H9 (cell line): ENCODE measurements at regions not wholly inside any gene's neighbourhood (a gene's known extent, or its start where the extent isn't known, plus 50 kb on each side); places are given as distances from the start of the nearest gene placed in this dataset.

Experiments used
- DNase-seq: peaks from one replicate; pipeline ENCODE4 v3.0.0-alpha.2; 2017
- H2AFZ ChIP-seq: one replicate; pipeline ENCODE4 v1.6.1; 2013; ENCODE audit warnings: mild to moderate bottlenecking, low read length, control low read depth, moderate library complexity
- H2AK5ac ChIP-seq: 2 replicates; pipeline ENCODE4 v1.6.1; 2013; ENCODE audit warnings: low read length, control low read depth, mixed read lengths; ENCODE audit not compliant: insufficient read length
- H2BK120ac ChIP-seq: one replicate; pipeline ENCODE4 v1.6.1; 2013; ENCODE audit warnings: low read depth, mild to moderate bottlenecking, low read length, control low read depth, inconsistent platforms; ENCODE audit not compliant: poor library complexity, severe bottlenecking
- H2BK12ac ChIP-seq: 2 replicates; pipeline ENCODE4 v1.6.1; 2013; ENCODE audit warnings: low read length, control low read depth, mixed read lengths, low read depth; ENCODE audit not compliant: insufficient read length
- H2BK15ac ChIP-seq: 2 replicates; pipeline ENCODE4 v1.6.1; 2013; ENCODE audit warnings: low read depth, low read length, control low read depth
- H2BK20ac ChIP-seq: one replicate; pipeline ENCODE4 v1.6.1; 2013; ENCODE audit warnings: low read depth, mild to moderate bottlenecking, low read length, control low read depth, inconsistent platforms; ENCODE audit not compliant: poor library complexity, severe bottlenecking
- H2BK5ac ChIP-seq: 2 replicates; pipeline ENCODE4 v1.6.1; 2013; ENCODE audit warnings: low read length, control low read depth, mixed read lengths; ENCODE audit not compliant: insufficient read length
- H3K14ac ChIP-seq: 2 replicates; pipeline ENCODE4 v1.6.1; 2013; ENCODE audit warnings: low read length, control low read depth; ENCODE audit not compliant: insufficient read depth
- H3K18ac ChIP-seq: 2 replicates; pipeline ENCODE4 v1.6.1; 2013; ENCODE audit warnings: low read depth, mild to moderate bottlenecking, mixed read lengths, low read length, control low read depth; ENCODE audit not compliant: insufficient read length
- H3K23ac ChIP-seq: 2 replicates; pipeline ENCODE4 v1.6.1; 2013; ENCODE audit warnings: low read length, control low read depth, mixed read lengths, low read depth; ENCODE audit not compliant: insufficient read length
- H3K23me2 ChIP-seq: 2 replicates; pipeline ENCODE4 v1.6.1; 2013; ENCODE audit warnings: low read depth, mild to moderate bottlenecking, mixed read lengths, low read length, control low read depth; ENCODE audit not compliant: insufficient read length, poor library complexity, severe bottlenecking
- H3K27ac ChIP-seq: 2 replicates; pipeline ENCODE4 v1.5.1; 2013; ENCODE audit warnings: low read length, control low read depth, mixed read lengths, low read depth; ENCODE audit not compliant: insufficient read length
- H3K27me3 ChIP-seq: 2 replicates; pipeline ENCODE4 v1.6.1; 2013; ENCODE audit warnings: low read length, control low read depth, inconsistent platforms; ENCODE audit not compliant: insufficient read depth
- H3K4ac ChIP-seq: 2 replicates; pipeline ENCODE4 v1.6.1; 2013; ENCODE audit warnings: low read depth, mild to moderate bottlenecking, control low read depth, inconsistent platforms, low read length, moderate library complexity
- H3K4me1 ChIP-seq: 2 replicates; pipeline ENCODE4 v1.6.1; 2013; ENCODE audit warnings: low read length, control low read depth, inconsistent platforms; ENCODE audit not compliant: insufficient read depth
- H3K4me2 ChIP-seq: 2 replicates; pipeline ENCODE4 v1.6.1; 2013; ENCODE audit warnings: low read length, control low read depth, mixed read lengths; ENCODE audit not compliant: insufficient read length, insufficient read depth
- H3K56ac ChIP-seq: 2 replicates; pipeline ENCODE4 v1.6.1; 2013; ENCODE audit warnings: low read depth, mild to moderate bottlenecking, mixed read lengths, low read length, control low read depth; ENCODE audit not compliant: insufficient read length
- H3K79me1 ChIP-seq: 2 replicates; pipeline ENCODE4 v1.6.1; 2013; ENCODE audit warnings: low read depth, mild to moderate bottlenecking, moderate library complexity, low read length, control low read depth, inconsistent platforms; ENCODE audit not compliant: insufficient read depth, poor library complexity, severe bottlenecking
- H3K79me2 ChIP-seq: 2 replicates; pipeline ENCODE4 v1.6.1; 2013; ENCODE audit warnings: low read length, control low read depth, inconsistent platforms; ENCODE audit not compliant: insufficient read depth
- H3K9ac ChIP-seq: 2 replicates; pipeline ENCODE4 v1.6.1; 2013; ENCODE audit warnings: low read length, control low read depth, mixed read lengths; ENCODE audit not compliant: insufficient read length; ENCODE audit errors: extremely low read depth
- H3K9me3 ChIP-seq: one replicate; pipeline ENCODE4 v1.6.1; 2013; ENCODE audit warnings: low read depth, low read length, inconsistent platforms; ENCODE audit not compliant: control insufficient read depth
- H3T11ph ChIP-seq: one replicate; pipeline ENCODE4 v1.6.1; 2013; ENCODE audit warnings: mild to moderate bottlenecking, low read length, control low read depth, inconsistent platforms
- H4K20me1 ChIP-seq: one replicate; pipeline ENCODE4 v1.6.1; 2013; ENCODE audit not compliant: control insufficient read depth, insufficient read length, insufficient read depth
- H4K5ac ChIP-seq: 2 replicates; pipeline ENCODE4 v1.6.1; 2013; ENCODE audit warnings: low read depth, mild to moderate bottlenecking, mixed read lengths, low read length, control low read depth; ENCODE audit not compliant: insufficient read length
- H4K8ac ChIP-seq: replicated peaks from 2 replicates; pipeline ENCODE4 v1.6.1; 2013; ENCODE audit warnings: low read length, control low read depth, mixed read lengths, low read depth; ENCODE audit not compliant: insufficient read length
- H4K91ac ChIP-seq: 2 replicates; pipeline ENCODE4 v1.6.1; 2013; ENCODE audit warnings: low read depth, mild to moderate bottlenecking, moderate library complexity, mixed read lengths, low read length, control low read depth; ENCODE audit not compliant: insufficient read length
- H3K27ac Mint-ChIP-seq, 3 experiments: 2 replicates in 2 of 3; 3 replicates in 1 of 3; pipeline ENCODE4 v1.8.0; 2020 to 2021; ENCODE audit warnings: mixed read lengths in 3 of 3, mild to moderate bottlenecking in 1 of 3, moderate library complexity in 1 of 3
- H3K27me3 Mint-ChIP-seq: 2 replicates; pipeline ENCODE4 v1.8.0; 2021; ENCODE audit warnings: low read depth, mild to moderate bottlenecking, moderate library complexity, mixed read lengths
- H3K36me3 Mint-ChIP-seq, 3 experiments: 2 replicates in 2 of 3; 3 replicates in 1 of 3; pipeline ENCODE4 v1.8.0; 2020 to 2021; ENCODE audit warnings: low read depth in 3 of 3, mixed read lengths in 3 of 3; ENCODE audit not compliant: insufficient read depth in 1 of 3
- H3K4me1 Mint-ChIP-seq, 2 experiments: 2 replicates each; pipeline ENCODE4 v1.8.0; 2020; ENCODE audit warnings: mixed read lengths in 2 of 2
- H3K4me3 Mint-ChIP-seq, 2 experiments: 2 replicates in 1 of 2; 3 replicates in 1 of 2; pipeline ENCODE4 v1.8.0; 2020 to 2021; ENCODE audit warnings: mild to moderate bottlenecking in 2 of 2, mixed read lengths in 2 of 2, moderate library complexity in 1 of 2
- H3K9me3 Mint-ChIP-seq, 2 experiments: 2 replicates in 1 of 2; 3 replicates in 1 of 2; pipeline ENCODE4 v1.8.0; 2020; ENCODE audit warnings: mild to moderate bottlenecking in 2 of 2, mixed read lengths in 2 of 2, moderate library complexity in 1 of 2
- CTCF ChIP-seq: fragments of 200-600 bp; sonication (generic); conservative IDR thresholded peaks from 3 replicates; pipeline ENCODE4 v1.8.0; 2021; ENCODE audit warnings: antibody characterized with exemption, mild to moderate bottlenecking
- WGBS: extraction: QIAGEN DNeasy Blood & Tissue Kit; methylation state at CpG from one replicate; pipeline ENCODE4 v1.1.7; 2013; ENCODE audit warnings: missing lambda C conversion rate, low lambda C conversion rate, mixed read lengths; ENCODE audit not compliant: insufficient read length; ENCODE audit errors: extremely low coverage; 5-methylcytosine and 5-hydroxymethylcytosine counted together

GRCh38 chrX:66833426-66833825 is 194.5 kb upstream of the EDA2R start:
- Histone ChIP-seq H3K27ac (no peak overlapping the region), H3K27me3 (no peaks in the 10 kb centered on the region), H4K91ac (no peak overlapping the region), H2BK120ac (no peak overlapping the region), H3K4ac (no peak overlapping the region), H4K5ac (no peak overlapping the region), H2BK12ac (no peak overlapping the region), H3K23me2 (no peaks in the 10 kb centered on the region), H3K4me2 (no peak overlapping the region), H3K56ac (no peak overlapping the region), H2AFZ (no peak overlapping the region), H3T11ph (no peak overlapping the region), H3K18ac (no peak overlapping the region), H3K9ac (no peak overlapping the region), H3K23ac (no peak overlapping the region), H4K8ac (no peak overlapping the region), H3K14ac (no peak overlapping the region), H4K20me1 (no peaks in the 10 kb centered on the region), H2BK5ac (no peak overlapping the region), H2AK5ac (no peak overlapping the region), H3K79me1 (no peaks in the 10 kb centered on the region), H2BK20ac (no peak overlapping the region), H3K9me3 (peaks cover 23% of the 10 kb centered on the region), H2BK15ac (no peak overlapping the region), H3K79me2 (no peaks in the 10 kb centered on the region), H3K4me1 (no peaks in the 10 kb centered on the region)
- TF ChIP-seq CTCF, result no peak
- Mint-ChIP-seq H3K27ac (no peak overlapping the region), H3K27me3 (no peaks in the 10 kb centered on the region; the same call in 1 of the 2 replicates), H3K36me3 (peaks cover 3 to 5% (median 4%) of the 10 kb centered on the region in 3 experiments; a peak in 5 of 7 replicates), H3K4me1 (no peaks in the 10 kb centered on the region), H3K4me3 (no peak overlapping the region), H3K9me3 (peaks cover 83 to 86% of the 10 kb centered on the region in 2 experiments)
- DNase-seq, result no peak
- no CpG with 5 or more reads among the region's 1 CpG for WGBS
